DMS53 treated with DMSO at 0.1 percent for 48 hours (cell line): ENCODE measurements at regions not wholly inside any gene's neighbourhood (a gene's known extent, or its start where the extent isn't known, plus 50 kb on each side); places are given as distances from the start of the nearest gene placed in this dataset.
"Not testable (repeated sequence)": the region's sequence is repeated elsewhere in the genome, so short reads cannot be mapped to it uniquely, and the experiment has no call there.

ENCODE experiments used
- DNase-seq: peaks from one replicate; lab custom pipeline; 2025; ENCODE audit not compliant: unreplicated experiment; lab: John Stamatoyannopoulos, UW

DNA sequence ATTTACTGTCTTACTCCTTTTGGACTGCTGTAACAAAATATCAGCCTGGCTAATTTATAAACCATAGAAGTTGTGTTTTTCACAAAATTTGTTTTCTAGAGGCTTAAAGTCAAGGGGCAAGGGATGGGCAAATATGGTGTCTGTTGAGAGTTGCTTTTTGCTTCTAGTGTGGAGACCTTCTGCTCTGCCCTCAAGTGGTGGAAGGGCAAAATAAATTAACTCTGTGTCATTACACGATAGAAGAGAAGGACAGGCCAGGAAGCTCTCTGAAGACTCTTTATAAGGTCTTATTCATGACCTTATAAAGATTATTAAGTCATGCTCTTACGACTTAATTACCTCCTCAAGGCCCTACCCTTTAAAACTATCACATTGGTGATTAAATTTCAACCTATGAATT lies 181.2 kb upstream of the LRATD1 start:
- DNase-seq = no peak

DNA sequence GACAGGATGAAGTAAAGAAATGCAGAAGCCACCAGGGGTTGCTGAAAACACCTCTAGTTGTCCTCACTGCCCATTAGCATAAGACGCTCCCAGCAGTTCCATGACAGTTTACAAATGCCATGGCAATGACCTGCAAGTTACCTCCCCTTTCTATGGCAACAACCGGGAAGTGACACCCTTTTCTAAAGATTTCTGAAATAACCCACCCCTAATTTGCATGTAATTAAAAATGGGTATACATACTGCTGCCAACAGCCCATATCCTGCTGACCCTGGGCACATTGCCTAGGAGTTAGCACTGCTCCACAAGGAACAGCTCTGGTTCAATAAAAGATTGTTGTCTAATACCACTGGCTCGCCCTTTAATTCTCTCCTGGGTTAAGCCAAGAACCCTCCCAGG lies 178.3 kb upstream of the LRATD1 start:
- DNase-seq = no peak

DNA sequence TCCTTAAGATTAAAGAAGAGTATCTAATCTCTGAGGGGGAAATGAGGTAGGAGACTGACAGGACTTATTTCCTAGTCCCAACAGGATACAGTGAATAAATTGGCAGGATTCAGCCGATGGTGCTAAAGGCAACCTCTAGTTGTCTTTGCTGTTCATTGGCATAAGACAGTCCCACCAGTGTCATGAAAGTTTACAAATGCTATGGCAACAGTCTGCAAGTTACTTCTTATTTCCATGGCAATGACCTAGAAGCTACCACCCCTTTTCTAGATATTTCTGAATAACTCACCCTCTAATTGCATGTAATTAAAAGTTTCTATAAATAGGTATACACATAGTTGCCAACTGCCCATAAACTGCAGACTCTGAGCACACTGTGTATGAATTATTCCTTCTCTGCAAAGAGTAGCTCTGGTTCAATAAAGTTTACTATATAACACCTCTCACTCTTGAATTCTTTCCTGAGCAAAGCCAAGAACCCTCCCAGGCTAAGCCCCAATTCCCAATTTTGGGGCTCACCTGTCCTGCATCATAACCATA lies 172.7 kb upstream of the LRATD1 start:
- DNase-seq = no peak

DNA sequence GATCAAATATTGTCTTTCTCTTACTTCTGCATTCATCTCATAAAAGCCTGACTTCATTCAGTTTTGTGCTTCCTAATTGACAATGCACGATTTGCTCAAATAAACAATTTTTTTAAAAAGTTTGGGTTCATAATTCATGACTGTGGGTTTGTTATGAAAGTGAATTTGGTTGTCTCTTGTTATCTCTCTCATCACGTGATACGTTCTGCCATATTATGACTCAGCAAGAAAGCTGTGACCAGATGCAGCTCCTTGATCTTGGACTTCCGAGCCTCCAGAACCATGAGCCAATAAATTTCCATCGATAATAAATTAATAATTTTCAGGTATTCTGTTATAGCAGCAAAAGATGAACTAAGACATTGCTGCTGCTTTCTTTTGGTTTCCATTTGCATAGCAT lies 156.5 kb upstream of the LRATD1 start:
- no peak for DNase-seq

DNA sequence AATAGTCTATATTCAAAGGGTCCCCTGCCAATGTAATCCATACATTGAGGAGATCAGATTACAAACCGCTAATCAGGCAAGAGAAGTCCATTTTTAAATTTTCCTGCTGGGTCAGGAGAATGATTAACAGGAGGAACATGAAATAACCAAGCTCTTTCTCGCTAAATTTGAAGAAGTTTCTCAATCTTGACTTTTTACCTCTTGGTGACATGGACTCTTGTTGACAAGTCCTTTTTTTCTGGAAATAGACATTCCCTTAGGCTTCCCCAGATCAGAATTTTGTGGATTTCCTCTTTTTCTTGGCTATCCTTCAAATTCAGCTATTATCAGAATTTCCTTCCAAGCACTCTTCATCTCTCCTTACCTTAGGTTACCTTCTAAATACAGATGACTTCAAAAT lies 153.0 kb upstream of the LRATD1 start:
- no peak for DNase-seq

DNA sequence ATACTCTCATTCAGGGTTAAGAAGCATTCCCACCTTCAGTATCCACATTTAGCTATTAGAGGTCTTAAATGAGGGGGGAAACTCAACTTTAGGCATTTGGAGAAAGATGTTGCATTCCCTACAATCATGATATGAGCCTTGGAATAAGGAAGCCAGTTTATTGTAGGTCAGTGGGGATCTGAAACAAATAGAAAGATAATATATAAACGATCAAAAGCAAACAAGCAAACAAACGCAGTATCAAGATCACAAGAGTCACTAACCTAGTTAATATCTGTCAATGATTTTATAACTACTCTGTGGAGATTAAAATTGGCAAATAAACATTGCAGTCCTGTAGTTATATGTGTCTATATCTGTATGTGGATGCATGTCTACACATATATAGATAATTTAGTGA lies 152.4 kb upstream of the LRATD1 start:
- DNase-seq = no peak

DNA sequence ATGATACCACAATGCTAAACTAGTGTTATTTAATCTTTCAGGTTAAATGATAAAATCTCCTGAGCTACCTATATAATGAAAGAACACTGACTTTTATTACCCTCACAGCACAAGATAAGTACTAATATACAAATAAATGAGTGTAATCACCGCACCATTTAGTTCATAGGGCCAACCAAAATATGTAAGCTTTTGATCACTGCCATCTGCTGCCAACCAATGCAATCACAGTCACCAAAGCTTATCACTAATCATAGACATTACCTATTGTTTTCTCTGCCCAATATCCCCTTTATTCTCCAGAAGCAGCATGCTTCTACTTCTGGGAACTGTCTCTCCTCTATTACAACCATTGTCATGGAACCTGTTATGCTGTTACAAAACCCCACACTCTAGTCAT lies 151.6 kb upstream of the LRATD1 start:
- DNase-seq = no peak

DNA sequence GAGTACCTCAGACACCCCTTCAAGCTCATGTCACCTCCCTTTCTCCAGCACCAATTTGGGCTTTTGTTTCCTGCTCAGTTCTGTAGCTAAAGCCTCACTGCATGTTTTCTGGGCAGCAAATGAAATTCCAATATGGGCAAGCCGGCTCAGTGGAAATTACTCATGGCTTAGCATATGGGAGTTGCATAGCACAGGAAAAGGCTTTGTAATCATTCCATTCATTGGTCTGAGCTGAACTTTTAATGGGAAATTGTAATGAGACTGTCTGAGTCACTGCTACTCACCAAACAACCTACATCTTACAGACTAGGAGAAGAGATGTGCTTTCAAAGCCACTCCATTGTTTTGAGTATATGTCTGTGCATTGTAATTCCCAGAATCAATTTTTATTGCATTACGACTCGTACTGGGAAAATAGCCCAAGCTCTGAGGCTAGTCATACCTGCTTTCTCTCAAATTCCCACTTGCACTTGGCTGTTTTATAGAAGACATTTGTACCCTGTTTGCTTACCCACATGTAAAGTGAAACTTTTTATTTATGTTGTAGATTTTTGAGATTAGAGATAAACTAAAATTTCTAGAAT lies 139.5 kb upstream of the LRATD1 start:
- DNase-seq = no peak

DNA sequence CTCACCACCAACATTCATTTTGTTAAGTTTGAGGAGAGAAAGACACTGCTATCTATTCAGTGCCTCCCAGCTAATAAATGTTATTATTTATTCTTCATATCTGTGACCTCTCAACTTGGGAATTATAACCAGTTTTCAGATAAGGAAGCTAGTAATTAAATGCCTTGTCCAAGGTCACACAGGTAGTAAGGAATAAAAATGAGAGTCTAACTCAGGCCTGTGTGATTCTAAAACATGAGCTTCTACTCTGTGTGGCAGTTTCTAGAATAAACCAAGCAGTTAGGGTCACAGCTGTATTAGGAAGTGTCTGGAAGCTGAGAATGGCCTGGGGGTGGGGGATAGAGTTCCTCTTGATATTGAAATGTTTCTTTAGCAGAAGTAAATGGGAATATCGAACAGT lies 137.8 kb upstream of the LRATD1 start:
- no peak for DNase-seq

DNA sequence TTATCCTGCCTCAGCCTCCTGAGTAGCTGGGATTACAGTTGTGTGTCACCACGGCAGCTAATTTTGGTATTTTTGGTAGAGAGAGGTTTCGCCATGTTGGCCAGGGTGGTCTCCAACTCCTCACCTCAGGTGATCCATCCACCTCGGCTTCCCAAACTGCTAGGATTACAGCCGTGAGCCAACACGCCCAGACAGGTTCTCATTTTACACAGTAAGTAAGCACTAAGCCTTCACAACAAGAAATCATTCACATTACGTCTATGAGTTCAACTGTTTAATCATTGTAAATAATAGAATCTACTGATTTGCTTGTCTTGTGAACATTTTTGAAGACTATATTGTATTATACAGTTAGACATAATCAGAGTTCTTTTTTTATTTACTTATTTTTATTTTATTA lies 131.5 kb upstream of the LRATD1 start:
- DNase-seq = no peak

DNA sequence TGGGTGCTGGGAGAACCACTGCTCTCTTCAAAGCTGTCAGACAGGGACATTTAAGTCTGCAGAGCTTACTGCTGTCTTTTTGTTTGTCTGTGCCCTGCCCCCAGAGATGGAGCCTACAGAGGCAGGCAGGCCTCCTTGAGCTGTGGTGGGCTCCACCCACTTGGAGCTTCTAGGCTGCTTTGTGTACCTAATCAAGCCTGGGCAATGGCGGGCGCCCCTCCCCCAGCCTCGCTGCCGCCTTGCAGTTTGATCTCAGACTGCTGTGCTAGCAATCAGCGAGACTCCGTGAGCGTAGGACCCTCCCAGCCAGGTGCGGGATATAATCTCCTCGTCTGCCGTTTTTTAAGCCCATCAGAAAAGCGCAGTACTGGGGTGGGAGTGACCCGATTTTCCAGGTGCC lies 125.6 kb upstream of the LRATD1 start:
- not testable (repeated sequence) for DNase-seq

DNA sequence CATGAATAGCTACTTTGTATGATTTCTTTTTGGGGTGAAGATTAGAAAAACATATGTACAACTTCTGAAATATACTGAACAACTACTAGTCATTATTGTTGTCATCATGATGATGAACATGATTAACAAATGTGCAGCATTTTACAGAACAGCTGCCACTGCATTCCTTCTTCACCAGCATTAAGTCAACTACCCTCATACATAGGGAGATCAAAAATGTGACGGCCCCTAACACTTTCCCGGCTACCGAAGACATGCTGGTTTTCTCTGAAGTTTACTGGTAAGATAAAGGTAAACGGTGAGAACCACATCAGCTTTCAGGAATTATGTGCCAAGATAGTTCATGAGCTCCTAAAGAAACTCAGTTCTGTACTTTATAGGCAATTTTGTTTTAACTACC lies 121.0 kb upstream of the LRATD1 start:
- DNase-seq = no peak

DNA sequence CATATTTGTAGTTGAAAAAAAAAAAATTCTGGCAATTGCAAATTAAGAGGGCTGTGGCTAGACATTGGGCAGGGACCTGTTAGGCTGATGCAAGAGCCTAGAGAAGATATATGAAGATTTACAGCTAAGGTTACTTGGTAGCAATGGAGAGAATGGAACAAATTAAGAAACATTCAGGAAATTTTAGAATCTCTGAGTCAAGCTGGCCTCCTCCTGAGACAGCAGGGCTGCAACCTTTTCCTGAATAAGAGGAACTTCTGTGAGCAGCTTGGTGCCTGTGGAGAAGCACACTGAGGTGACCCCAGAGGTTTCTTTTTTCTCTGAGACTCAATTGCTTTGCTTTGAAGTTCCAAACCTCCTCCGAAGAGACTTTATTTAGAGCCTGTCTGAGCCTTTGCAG lies 118.6 kb upstream of the LRATD1 start:
- DNase-seq = no peak

DNA sequence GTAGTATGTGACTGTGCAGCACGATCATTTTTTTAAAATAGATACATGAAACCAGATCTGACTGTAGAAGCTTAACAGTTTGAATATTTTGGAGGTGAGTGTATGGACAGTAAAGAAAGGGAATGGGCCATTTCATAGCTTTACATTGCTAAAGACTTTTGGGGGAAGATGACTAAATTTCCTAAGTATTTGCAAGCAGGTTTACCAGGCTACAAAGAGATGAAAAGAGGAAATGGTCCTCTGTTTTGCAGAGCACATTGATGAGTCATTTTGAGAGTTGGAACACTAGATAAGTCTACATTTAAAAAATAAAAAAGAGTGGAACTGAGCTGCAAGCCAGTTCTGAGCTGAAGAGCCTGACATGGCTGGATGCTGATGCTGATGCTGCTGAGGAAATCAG lies 115.7 kb upstream of the LRATD1 start:
- no peak for DNase-seq

DNA sequence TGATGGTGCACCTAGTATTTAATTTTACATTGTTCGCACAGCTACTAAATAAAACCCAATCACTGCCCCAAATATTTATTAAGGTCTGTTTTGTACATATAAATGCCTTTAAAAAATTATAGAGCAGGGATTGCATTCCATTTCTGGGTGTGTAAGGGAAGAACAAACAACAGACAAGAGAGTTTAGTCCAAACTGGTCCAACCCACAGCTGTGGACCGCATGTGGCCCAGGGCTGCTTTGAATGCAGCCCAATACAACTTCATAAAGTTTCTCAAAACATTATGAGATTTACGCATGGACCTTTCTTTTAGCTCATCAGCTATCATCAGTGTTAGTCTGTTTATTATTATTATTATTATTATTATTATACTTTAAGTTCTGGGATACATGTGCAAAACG lies 114.8 kb upstream of the LRATD1 start:
- no peak for DNase-seq

DNA sequence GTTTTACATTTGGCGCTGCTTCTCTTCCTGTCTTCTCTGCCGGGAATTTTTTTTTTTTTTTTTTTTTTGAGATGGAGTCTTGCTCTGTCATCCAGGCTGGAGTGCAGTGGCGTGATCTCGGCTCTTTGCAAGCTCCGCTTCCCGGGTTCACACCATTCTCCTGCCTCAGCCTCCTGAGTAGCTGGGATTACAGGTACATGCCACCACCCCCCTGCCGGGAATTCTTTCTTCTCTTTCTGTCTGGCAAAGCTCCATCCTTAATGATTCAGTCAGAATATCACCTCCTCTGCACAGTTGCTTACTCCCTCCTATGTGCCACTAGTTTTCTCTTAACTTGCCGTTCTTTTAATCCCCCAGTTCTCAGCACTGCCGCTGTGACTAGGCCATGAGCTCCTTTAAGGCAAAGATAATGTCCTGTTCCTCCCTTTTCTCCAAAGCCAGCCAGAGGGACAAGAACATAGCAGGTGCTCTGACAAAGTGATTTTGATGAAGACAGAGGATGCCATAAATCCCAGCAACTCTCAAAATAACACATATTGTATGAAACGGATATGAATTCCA lies 112.1 kb upstream of the LRATD1 start:
- DNase-seq = no peak

DNA sequence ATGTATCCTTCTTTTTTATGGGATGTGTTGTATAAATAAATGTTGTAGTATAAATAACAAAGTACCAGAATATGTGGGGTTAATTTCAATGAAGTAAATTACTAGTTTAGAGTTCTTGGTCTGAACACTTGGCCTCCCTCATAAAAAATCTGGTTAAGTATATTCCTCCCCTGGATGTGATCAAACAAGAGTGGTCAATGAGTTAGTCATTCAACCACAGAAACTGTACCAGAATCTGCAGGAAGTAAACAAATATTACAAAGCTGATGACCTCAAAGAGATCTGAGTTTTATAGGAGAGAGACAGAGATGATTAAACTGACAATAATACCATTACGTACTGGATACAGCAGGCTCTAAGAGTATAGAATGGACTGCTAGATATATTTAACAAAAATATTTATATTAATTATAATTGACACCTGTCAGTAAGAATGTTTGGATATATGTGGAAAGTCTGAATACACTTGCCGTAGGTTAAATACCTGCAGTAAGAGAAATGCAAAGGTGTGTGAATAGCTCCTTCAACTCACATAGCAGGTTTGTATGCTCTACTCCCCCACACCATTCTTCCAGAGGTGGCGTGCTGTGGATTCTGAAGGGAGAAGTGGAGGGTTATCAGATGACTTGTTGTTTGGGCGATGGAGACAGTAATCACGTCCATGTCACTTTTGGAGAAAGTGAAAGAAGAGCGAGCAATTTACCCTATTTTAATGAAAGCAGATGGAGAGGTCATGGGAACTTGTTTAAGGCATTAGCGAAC lies 108.3 kb upstream of the LRATD1 start:
- DNase-seq = peak; percentile 27

DNA sequence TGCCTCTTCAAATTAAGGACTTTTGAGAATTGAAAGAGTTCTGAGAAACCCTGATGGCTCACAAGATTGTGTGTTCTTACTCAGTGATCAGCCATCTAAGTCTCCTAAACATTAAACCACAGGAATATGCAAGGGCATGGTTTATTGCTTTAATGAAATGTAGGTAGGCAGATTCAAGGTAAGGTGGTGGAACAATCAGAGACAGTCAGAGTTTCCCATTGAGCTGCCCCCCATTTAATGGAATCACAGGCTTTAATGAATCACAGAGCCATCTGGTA lies 107.8 kb upstream of the LRATD1 start:
- no peak for DNase-seq

DNA sequence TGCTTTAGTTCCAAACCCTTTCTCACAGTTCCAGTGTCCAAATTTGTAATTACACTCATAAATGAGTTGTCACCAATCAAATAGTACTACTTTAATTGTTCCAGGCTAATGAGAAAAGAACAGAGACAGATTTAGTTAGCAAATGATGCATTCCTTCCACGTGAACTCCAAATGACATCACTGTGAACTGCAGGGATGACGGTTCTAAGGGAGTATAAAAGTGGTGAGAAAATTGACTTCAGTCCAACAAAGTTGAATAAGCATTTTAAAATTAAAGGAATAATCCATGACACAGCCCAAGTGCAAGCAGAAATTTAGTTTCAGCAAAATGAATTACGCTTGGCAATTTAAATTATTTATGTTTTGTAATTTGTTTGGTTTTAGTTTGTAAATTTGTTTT lies 102.0 kb upstream of the LRATD1 start:
- no peak for DNase-seq

DNA sequence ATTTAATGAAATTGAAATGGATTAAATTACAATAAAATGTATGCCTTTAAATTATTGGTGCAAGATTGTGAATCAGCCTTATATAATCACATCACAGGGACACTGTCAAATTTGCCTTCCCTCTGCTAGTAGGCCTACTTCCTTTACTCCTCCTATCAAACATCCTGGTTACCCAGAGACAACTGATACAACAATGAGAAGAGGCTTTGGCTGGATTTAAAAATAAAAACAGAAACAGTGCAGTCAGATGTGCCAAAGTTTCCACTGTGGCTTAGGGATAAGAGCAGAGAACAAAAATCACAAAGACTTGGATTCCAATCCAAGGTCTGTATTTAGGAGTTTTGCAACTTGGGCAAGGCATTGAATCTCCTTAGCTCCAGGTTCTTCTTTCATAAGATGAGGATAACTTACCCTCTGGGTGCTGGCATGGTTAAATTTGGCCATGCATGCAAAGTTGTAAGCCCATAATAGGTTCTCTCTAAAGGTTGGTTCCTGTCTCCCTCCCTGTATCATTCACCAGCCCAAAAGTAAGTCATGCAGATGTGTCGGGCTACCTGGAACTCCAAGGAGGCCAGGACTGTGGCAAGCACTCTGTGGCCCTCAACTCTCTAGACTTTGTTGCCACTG lies 99.3 kb upstream of the LRATD1 start:
- DNase-seq = no peak

DNA sequence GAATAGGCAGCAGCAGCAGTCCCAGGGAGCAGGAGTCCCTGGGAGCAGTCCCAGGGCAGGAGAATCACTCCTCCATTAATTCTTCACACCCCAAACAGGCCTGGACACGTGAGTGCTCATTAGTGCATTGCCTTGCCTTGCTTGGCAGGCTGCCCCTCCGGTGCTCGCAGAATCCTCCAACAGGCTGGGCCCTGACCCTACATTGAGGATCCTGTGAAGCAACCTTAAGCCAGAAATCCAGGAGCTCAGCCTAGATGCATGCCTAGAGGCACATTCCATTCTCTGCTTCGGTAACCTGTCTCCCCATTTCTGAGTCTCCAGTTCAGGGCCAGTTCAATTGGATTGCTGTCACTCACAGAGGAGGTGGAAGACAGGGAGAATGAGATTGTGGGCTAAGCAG lies 97.4 kb upstream of the LRATD1 start:
- no peak for DNase-seq

DNA sequence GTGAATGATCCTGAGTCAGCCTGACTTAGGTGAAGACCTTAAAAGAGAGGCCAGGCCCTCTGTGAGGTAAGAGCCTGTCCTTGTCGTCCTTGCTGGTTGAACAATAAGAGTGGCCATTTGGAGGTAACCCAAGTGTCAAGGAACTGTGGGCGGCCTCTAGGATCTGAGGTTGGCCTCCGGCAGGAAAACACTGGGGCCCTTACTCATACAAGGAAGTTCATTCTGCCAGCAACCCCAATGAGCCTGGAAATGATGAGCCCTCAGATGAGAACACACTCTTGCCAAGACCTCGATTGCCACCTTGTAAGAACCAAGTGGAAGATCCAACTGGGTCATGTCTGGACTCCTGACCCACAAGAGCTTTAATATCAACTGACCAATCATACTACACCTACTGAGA lies 95.5 kb upstream of the LRATD1 start:
- no peak for DNase-seq
